ENCODE measurements at regions not wholly inside any gene's neighbourhood (a gene's known extent, or its start where the extent isn't known, plus 50 kb on each side); places are given as distances from the start of the nearest gene placed in this dataset.

DNA sequence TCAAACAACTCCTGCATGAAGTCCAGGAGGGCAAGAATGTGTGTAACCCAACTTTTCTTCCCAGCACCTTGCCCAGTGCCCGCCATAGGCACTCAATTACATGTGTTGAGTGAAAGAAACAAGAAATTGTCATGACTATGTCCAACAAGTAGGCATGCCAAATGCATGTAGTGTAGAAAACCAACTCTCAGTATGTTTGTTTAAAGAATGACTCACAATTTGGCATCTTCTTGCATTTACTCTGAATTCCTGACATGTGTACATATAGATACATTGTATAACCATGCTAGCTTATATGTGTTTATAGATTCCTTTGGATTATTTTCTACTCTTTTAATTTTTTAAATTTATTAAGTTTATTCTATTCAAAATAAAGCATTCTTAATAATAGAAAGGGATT, 305.0 kb downstream of the EFNB2 start:
- no peak for TF ChIP-seq POLR2A (IDR thresholded peaks at IDR 0.05)
- TF ChIP-seq, protein P1, sequence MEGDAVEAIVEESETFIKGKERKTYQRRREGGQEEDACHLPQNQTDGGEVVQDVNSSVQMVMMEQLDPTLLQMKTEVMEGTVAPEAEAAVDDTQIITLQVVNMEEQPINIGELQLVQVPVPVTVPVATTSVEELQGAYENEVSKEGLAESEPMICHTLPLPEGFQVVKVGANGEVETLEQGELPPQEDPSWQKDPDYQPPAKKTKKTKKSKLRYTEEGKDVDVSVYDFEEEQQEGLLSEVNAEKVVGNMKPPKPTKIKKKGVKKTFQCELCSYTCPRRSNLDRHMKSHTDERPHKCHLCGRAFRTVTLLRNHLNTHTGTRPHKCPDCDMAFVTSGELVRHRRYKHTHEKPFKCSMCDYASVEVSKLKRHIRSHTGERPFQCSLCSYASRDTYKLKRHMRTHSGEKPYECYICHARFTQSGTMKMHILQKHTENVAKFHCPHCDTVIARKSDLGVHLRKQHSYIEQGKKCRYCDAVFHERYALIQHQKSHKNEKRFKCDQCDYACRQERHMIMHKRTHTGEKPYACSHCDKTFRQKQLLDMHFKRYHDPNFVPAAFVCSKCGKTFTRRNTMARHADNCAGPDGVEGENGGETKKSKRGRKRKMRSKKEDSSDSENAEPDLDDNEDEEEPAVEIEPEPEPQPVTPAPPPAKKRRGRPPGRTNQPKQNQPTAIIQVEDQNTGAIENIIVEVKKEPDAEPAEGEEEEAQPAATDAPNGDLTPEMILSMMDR (IDR thresholded peaks at IDR 0.05), result no peak
